ENCODE measurements at regions not wholly inside any gene's neighbourhood (a gene's known extent, or its start where the extent isn't known, plus 50 kb on each side); places are given as distances from the start of the nearest gene placed in this dataset.

DNA sequence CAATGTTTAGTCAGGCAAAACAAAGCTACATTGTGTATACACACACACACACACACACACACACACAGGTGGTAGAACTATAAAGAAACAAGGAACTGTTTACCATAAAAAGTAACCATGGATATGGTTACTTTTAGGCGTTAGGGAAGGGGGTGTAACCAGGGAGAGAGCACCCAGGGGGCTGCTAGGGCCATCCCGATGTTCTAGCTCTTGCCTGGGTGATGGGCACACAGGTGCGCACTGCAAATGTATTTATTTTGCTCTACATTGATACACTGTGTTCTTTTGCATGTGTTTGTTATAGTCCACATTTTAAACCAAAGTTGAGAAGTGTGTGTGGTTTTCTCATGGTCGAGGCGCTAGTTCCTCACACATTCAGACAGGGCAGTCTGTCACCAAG, 69.8 kb upstream of the MYCN start:
- TF ChIP-seq, protein P1, sequence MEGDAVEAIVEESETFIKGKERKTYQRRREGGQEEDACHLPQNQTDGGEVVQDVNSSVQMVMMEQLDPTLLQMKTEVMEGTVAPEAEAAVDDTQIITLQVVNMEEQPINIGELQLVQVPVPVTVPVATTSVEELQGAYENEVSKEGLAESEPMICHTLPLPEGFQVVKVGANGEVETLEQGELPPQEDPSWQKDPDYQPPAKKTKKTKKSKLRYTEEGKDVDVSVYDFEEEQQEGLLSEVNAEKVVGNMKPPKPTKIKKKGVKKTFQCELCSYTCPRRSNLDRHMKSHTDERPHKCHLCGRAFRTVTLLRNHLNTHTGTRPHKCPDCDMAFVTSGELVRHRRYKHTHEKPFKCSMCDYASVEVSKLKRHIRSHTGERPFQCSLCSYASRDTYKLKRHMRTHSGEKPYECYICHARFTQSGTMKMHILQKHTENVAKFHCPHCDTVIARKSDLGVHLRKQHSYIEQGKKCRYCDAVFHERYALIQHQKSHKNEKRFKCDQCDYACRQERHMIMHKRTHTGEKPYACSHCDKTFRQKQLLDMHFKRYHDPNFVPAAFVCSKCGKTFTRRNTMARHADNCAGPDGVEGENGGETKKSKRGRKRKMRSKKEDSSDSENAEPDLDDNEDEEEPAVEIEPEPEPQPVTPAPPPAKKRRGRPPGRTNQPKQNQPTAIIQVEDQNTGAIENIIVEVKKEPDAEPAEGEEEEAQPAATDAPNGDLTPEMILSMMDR (IDR thresholded peaks at IDR 0.05): no peak
- Histone ChIP-seq H3K27ac (no peak overlapping the region), H3K4me3 (no peak overlapping the region)
- DNase-seq (ENCODE audit: low spot score): no peak

DNA sequence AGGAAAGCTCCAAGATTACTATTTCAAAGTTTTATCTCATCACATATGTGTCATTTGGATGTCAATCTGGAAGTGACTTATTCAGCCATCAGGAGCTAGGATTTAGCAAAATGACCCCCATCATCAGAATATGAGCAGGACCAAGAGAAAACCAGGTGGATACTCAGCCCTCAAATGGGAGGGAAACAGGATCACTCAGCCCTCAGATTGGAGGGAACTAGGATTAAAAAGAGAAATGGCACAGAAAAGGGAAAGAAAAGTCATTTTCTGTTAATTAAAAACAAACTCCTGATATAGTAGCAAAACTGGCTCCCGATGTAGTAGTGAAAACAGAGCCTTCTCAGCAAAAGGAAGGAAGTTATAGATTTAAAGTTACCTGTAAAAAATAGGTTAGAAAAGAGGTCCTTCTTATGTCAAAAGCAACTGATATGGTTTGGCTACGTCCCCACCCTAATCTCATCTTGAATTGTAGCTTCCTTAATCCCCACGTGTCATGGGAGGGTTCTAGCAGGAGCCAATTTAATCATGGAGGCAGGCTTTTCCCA, 69.0 kb upstream of the MYCN start:
- no peak for DNase-seq (ENCODE audit: low spot score)
- Histone ChIP-seq H3K27ac (no peak overlapping the region), H3K4me3 (no peak overlapping the region)
- TF ChIP-seq, protein P1 (IDR thresholded peaks at IDR 0.05): no peak

DNA sequence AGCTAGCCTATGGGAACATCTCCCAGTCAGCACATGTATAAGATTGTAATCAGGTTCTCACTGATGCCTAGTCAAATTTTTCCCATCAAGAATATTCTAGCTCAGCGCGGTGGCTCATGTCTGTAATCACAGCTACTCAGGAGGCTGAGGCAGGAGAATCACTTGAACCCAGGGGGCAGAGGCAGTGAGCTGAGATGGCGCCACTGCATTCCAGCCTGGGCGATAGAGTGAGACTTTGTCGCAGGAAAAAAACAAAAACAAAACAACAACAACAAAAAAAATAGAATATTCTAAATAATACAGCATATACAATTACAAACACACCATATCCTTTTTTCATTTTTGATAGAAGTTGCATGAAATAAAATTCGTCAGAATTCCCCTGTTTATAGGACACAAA, 67.5 kb upstream of the MYCN start:
- DNase-seq (ENCODE audit: low spot score): no peak
- no peak overlapping the region for H3K4me3 ChIP-seq
- TF ChIP-seq, protein P1 (IDR thresholded peaks at IDR 0.05): no peak
- H3K27ac ChIP-seq: no peak overlapping the region

DNA sequence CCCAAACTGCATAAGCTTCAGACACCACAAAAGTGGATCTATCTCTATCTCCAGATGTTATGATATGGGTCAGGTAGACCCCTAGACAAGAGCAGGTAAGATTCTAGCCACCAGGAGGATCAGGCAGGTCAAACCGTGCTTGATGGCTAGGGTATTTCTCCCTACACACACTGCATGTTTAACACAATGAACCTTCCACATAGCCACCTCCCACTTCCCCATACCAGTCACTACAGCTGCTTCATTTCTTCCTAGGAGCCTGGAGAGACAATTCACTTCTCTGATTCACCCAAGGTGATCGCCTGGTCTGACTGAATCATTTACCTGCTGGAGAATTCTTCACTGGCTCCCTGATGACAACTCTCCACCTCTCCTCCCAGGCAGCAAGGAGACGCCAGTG, 66.0 kb upstream of the MYCN start:
- no peak for DNase-seq (ENCODE audit: low spot score)
- H3K4me3 ChIP-seq: no peak overlapping the region
- TF ChIP-seq, protein P1 (IDR thresholded peaks at IDR 0.05): no peak
- H3K27ac ChIP-seq: no peak overlapping the region

DNA sequence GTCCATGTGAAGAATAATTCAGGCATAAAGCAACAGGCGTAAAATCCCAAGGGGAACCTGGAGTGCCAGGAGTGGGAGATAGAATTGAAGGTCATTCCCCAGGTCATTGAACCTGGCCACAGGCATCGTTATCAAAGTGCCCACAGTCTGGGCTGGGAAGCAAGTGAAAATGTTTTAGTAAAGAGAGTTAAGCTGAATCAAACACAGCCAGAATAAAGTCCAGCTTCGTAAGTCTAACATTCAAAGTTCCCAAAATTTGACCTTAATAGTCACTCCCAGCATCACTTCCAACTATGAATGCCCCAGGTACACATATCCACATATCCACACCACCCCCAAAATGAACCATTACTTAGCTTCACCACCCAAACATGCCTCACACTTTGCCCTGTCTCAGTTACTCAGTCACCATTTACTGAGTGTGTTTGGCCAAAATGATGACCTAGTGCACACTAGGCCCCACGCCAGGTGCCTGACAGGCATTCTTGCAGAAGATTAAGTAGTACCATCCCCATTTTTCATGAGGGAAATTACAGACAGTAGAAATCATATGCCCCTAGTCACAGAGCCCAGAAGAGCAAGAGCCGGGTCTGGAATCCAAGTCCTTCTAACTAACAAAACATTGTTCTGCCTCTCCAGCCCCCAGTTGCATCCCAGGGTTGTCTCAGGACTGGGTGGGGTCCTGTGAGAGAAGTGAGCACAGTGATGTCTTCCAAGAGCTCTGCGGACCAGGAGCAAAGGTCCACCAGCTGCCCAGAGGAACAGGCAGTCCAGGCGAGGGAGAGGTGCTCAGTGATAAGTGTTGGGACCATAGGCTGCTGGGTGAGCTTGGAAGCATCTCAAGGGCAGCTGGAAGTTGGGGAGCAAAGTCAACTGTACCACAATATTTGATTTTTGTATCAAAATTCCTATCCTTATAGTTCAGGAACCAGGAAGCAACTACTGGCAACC, 65.2 kb upstream of the MYCN start:
- Histone ChIP-seq H3K27ac (no peak overlapping the region), H3K4me3 (no peak overlapping the region)
- DNase-seq (ENCODE audit: low spot score): no peak
- TF ChIP-seq, protein P1 (IDR thresholded peaks at IDR 0.05): no peak

DNA sequence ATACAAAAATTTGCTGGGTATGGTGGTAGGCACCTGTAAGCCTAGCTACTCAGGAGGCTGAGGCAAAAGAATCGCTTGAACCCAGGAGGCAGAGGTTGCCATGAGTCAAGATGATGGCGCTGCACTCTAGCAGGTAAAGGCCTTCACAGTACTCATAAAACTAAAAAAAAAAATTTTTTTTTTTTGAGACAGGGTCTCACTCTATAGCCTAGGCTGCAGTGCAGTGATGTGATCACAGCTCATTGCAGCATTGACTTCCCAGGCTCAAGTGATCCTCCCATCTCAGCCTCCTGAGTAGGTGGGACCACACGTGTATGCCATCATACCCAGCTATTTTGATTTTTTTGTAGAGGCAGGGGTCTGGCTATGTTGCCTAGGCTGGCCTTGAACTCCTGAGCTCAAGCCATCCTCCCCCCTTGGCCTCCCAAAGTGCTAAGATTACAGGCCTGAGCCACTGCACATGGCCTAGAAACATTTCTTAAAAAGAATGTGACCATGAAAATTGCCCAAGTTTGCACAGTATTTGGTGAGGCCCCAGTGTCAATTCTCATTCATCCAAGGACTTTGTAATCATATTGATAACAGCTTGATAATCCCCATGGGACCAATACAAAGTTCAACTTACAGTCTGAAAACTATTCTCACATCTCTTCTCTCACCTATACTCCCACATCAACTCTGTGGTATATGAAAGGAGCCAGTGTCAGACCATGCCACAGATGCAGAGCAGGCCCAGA, 64.2 kb upstream of the MYCN start:
- Histone ChIP-seq H3K4me3 (no peak overlapping the region), H3K27ac (no peak overlapping the region)
- no peak for DNase-seq (ENCODE audit: low spot score)
- TF ChIP-seq, protein P1 (IDR thresholded peaks at IDR 0.05): no peak
